NT2/D1 (cell line): ENCODE measurements at regions not wholly inside any gene's neighbourhood (a gene's known extent, or its start where the extent isn't known, plus 50 kb on each side); places are given as distances from the start of the nearest gene placed in this dataset.

ENCODE experiments used
- YY1 ChIP-seq: IDR thresholded peaks from 2 replicates; pipeline ENCODE4 v1.6.1; 2011; ENCODE audit not compliant: insufficient read length, insufficient read depth
- ZNF274 ChIP-seq: IDR thresholded peaks from 2 replicates; pipeline ENCODE4 v1.6.1; 2011; ENCODE audit warnings: mild to moderate bottlenecking, low read depth, low read length

- TF ChIP-seq ZNF274 (no peak), YY1 (no peak)
Observed at GRCh38 chr12:47337581-47337980, 257.8 kb upstream of the AMIGO2 start.
